GM18511 (cell line): ENCODE measurements at regions not wholly inside any gene's neighbourhood (a gene's known extent, or its start where the extent isn't known, plus 50 kb on each side); places are given as distances from the start of the nearest gene placed in this dataset.

Experiments used
- ATAC-seq: cut with Tn5 transposase; IDR thresholded peaks from one replicate; pipeline ENCODE4 v1.9.1; 2021; ENCODE audit warnings: mild to moderate bottlenecking, moderate library complexity; ENCODE audit not compliant: unreplicated experiment

GRCh38 chr22:48104102-48104738 is 1341.8 kb downstream of the TBC1D22A start:
- no peak for ATAC-seq

GRCh38 chr22:48103126-48103875 is 1340.9 kb downstream of the TBC1D22A start:
- no peak for ATAC-seq

- ATAC-seq, result no peak
These were observed 1340.1 kb downstream of the TBC1D22A start for GRCh38 chr22:48102581-48102980.

- no peak for ATAC-seq
These were observed 1339.3 kb downstream of the TBC1D22A start for GRCh38 chr22:48101704-48102103.

- ATAC-seq, result no peak
These were observed 1338.4 kb downstream of the TBC1D22A start for GRCh38 chr22:48100685-48101417.

- ATAC-seq, result no peak
These were observed 1337.2 kb downstream of the TBC1D22A start for GRCh38 chr22:48099671-48100070.

GRCh38 chr22:48099251-48099650 is 1336.8 kb downstream of the TBC1D22A start:
- ATAC-seq, result no peak

GRCh38 chr22:48098921-48099245 is 1336.4 kb downstream of the TBC1D22A start:
- ATAC-seq, result no peak

- peak; percentile 89 for ATAC-seq
These were observed 1335.9 kb downstream of the TBC1D22A start for GRCh38 chr22:48098243-48098920.

- ATAC-seq, result peak; percentile 23
These were observed 1335.3 kb downstream of the TBC1D22A start for GRCh38 chr22:48097723-48098122.

- ATAC-seq, result no peak
These were observed 1334.6 kb downstream of the TBC1D22A start for GRCh38 chr22:48096851-48097665.

- no peak for ATAC-seq
These were observed 1334.0 kb downstream of the TBC1D22A start for GRCh38 chr22:48096411-48096810.

- no peak for ATAC-seq
These were observed 1331.5 kb downstream of the TBC1D22A start for GRCh38 chr22:48093981-48094380.

- ATAC-seq, result no peak
These were observed 1330.4 kb downstream of the TBC1D22A start for GRCh38 chr22:48092866-48093265.

- no peak for ATAC-seq
These were observed 1329.3 kb downstream of the TBC1D22A start for GRCh38 chr22:48091656-48092223.

GRCh38 chr22:48091060-48091650 is 1328.7 kb downstream of the TBC1D22A start:
- ATAC-seq, result no peak

- ATAC-seq, result no peak
These were observed 1327.9 kb downstream of the TBC1D22A start for GRCh38 chr22:48090332-48090672.

- ATAC-seq, result no peak
These were observed 1327.3 kb downstream of the TBC1D22A start for GRCh38 chr22:48089601-48090331.

GRCh38 chr22:48088926-48089536 is 1326.6 kb downstream of the TBC1D22A start:
- no peak for ATAC-seq
